Neural cell (in vitro differentiated cells): ENCODE measurements at regions not wholly inside any gene's neighbourhood (a gene's known extent, or its start where the extent isn't known, plus 50 kb on each side); places are given as distances from the start of the nearest gene placed in this dataset.
A peak's percentile ranks its signal among the peaks of the same experiment; 100 is the strongest.

Experiments used
- H2AFZ ChIP-seq: fragments of 200-600, 300-800 bp; sonication (generic), shearing (Covaris generic); 2 replicates; pipeline ENCODE4 v1.6.0; 2014; ENCODE audit warnings: low read depth, mild to moderate bottlenecking, antibody characterized with exemption, low read length, moderate library complexity
- H3F3A ChIP-seq: fragments of 200-600 bp; shearing (Covaris generic); 2 replicates; pipeline ENCODE4 v1.6.1; 2016; ENCODE audit warnings: mild to moderate bottlenecking, moderate library complexity, mixed read lengths, antibody characterized with exemption, low read length; ENCODE audit not compliant: insufficient read depth, poor library complexity, severe bottlenecking
- H3K27ac ChIP-seq: fragments of 200-600, 300-800 bp; sonication (generic), shearing (Covaris generic); 2 replicates; pipeline ENCODE4 v1.5.1; 2014; ENCODE audit warnings: mild to moderate bottlenecking, low read length, moderate library complexity
- H3K27me3 ChIP-seq: fragments of 300-800, 200-600 bp; sonication (generic), shearing (Covaris generic); 2 replicates; pipeline ENCODE4 v1.6.0; 2014; ENCODE audit warnings: mild to moderate bottlenecking, low read depth, low read length, moderate library complexity; ENCODE audit not compliant: insufficient read depth
- H3K36me3 ChIP-seq: fragments of 300-800, 200-600 bp; sonication (generic), shearing (Covaris generic); 2 replicates; pipeline ENCODE4 v1.5.1; 2014; ENCODE audit warnings: mild to moderate bottlenecking, antibody characterized with exemption, low read length, moderate library complexity; ENCODE audit not compliant: insufficient read depth
- H3K4me2 ChIP-seq: fragments of 300-800, 200-600 bp; sonication (generic), shearing (Covaris generic); 2 replicates; pipeline ENCODE4 v1.6.0; 2014; ENCODE audit warnings: mild to moderate bottlenecking, low read length
- H3K4me3 ChIP-seq: fragments of 300-800, 200-600 bp; sonication (generic), shearing (Covaris generic); 2 replicates; pipeline ENCODE4 v1.5.1; 2014; ENCODE audit warnings: mild to moderate bottlenecking, low read length, moderate library complexity
- H3K79me2 ChIP-seq: fragments of 200-600 bp; shearing (Covaris generic); replicated peaks from 2 replicates; pipeline ENCODE4 v1.6.0; 2014; ENCODE audit warnings: mild to moderate bottlenecking, low read length, moderate library complexity; ENCODE audit not compliant: insufficient read depth
- H3K9ac ChIP-seq: fragments of 300-800, 200-600 bp; sonication (generic), shearing (Covaris generic); 2 replicates; pipeline ENCODE4 v1.6.1; 2016; ENCODE audit warnings: mild to moderate bottlenecking, low read length, mixed read lengths
- H3K9me2 ChIP-seq: fragments of 200-600 bp; shearing (Covaris generic); 2 replicates; pipeline ENCODE4 v1.6.1; 2016; ENCODE audit warnings: mild to moderate bottlenecking, low read length, mixed read lengths; ENCODE audit not compliant: insufficient read depth
- H3K9me3 ChIP-seq: fragments of 200-600, 300-800 bp; sonication (generic), shearing (Covaris generic); 2 replicates; pipeline ENCODE4 v1.6.1; 2016; ENCODE audit warnings: mild to moderate bottlenecking, mixed run types, low read length, moderate library complexity, mixed read lengths
- H4K20me1 ChIP-seq: fragments of 200-600 bp; shearing (Covaris generic); 2 replicates; pipeline ENCODE4 v1.6.1; 2016; ENCODE audit warnings: mild to moderate bottlenecking, mixed run types; ENCODE audit not compliant: insufficient read depth
- CTCF ChIP-seq: fragments of 450-650 bp; IDR thresholded peaks from 2 replicates; pipeline ENCODE4 v1.5.1; 2014; ENCODE audit warnings: antibody characterized with exemption, mild to moderate bottlenecking, moderate library complexity; ENCODE audit not compliant: poor library complexity, severe bottlenecking
- EP300 ChIP-seq: fragments of 450-650 bp; conservative IDR thresholded peaks from 2 replicates; pipeline ENCODE4 v1.6.1; 2014; ENCODE audit warnings: antibody characterized with exemption, mild to moderate bottlenecking, moderate library complexity; ENCODE audit not compliant: poor library complexity, severe bottlenecking
- EZH2 ChIP-seq: fragments of 200-600, 300-800 bp; shearing (Covaris generic), sonication (generic); IDR thresholded peaks from 2 replicates; pipeline ENCODE4 v1.6.1; 2014; ENCODE audit warnings: antibody characterized with exemption, low read length, borderline replicate concordance, mild to moderate bottlenecking; ENCODE audit not compliant: insufficient read depth, poor library complexity, severe bottlenecking
- MXI1 ChIP-seq: fragments of 450-650 bp; conservative IDR thresholded peaks from 2 replicates; pipeline ENCODE4 v1.6.1; 2014; ENCODE audit warnings: antibody characterized with exemption, mild to moderate bottlenecking; ENCODE audit not compliant: poor library complexity, severe bottlenecking
- POLR2AphosphoS5 ChIP-seq: IDR thresholded peaks from 2 replicates; pipeline ENCODE4 v1.6.1; 2012
- RAD21 ChIP-seq: fragments of 450-650 bp; conservative IDR thresholded peaks from 2 replicates; pipeline ENCODE4 v1.6.1; 2014; ENCODE audit warnings: antibody characterized with exemption, mild to moderate bottlenecking, moderate library complexity
- REST ChIP-seq: IDR thresholded peaks from 2 replicates; pipeline ENCODE4 v1.6.1; 2012; ENCODE audit warnings: borderline replicate concordance
- SMC3 ChIP-seq: fragments of 450-650 bp; conservative IDR thresholded peaks from 2 replicates; pipeline ENCODE4 v1.6.1; 2014; ENCODE audit warnings: antibody characterized with exemption, mild to moderate bottlenecking, moderate library complexity; ENCODE audit not compliant: poor library complexity
- TAF1 ChIP-seq: IDR thresholded peaks from 2 replicates; pipeline ENCODE4 v1.6.1; 2012; ENCODE audit warnings: low read depth

GRCh38 chr16:51542981-51543815 lies 392.1 kb upstream of the SALL1 start:
- no peaks in the 10 kb centered on the region for H3K27me3 ChIP-seq
- no peaks in the 10 kb centered on the region for H4K20me1 ChIP-seq
- peak overlapping the region; percentile 18 for H2AFZ ChIP-seq
- peak overlapping the region; percentile 1 for H3K4me2 ChIP-seq
- no peaks in the 10 kb centered on the region for H3K9me2 ChIP-seq
- H3K79me2 ChIP-seq, result no peaks in the 10 kb centered on the region
- H3K9ac ChIP-seq, result peak overlapping the region; percentile 13
- no peaks in the 10 kb centered on the region for H3K36me3 ChIP-seq
- peak; percentile 22 for TF ChIP-seq POLR2AphosphoS5
- no peak for TF ChIP-seq RAD21
- peak; percentile 32 for TF ChIP-seq EP300
- H3K4me3 ChIP-seq, result no peak overlapping the region
- H3K27ac ChIP-seq, result peak overlapping the region; percentile 22
- H3F3A ChIP-seq, result no peaks in the 10 kb centered on the region
- H3K9me3 ChIP-seq, result no peaks in the 10 kb centered on the region

- Histone ChIP-seq H3K9me3 (no peaks in the 10 kb centered on the region), H3K27me3 (no peaks in the 10 kb centered on the region), H3K4me2 (no peak overlapping the region), H4K20me1 (no peaks in the 10 kb centered on the region), H3K9me2 (no peaks in the 10 kb centered on the region), H2AFZ (no peak overlapping the region), H3K27ac (no peak overlapping the region), H3F3A (no peaks in the 10 kb centered on the region), H3K79me2 (no peaks in the 10 kb centered on the region), H3K36me3 (no peaks in the 10 kb centered on the region), H3K9ac (no peak overlapping the region), H3K4me3 (no peak overlapping the region)
- TF ChIP-seq POLR2AphosphoS5 (no peak), MXI1 (no peak), TAF1 (no peak), EZH2 (no peak), REST (no peak), EP300 (no peak), CTCF (no peak), RAD21 (no peak), SMC3 (no peak)
These were observed 389.2 kb upstream of the SALL1 start for GRCh38 chr16:51540259-51540658.
